ELF-1 (cell line): ENCODE measurements at regions not wholly inside any gene's neighbourhood (a gene's known extent, or its start where the extent isn't known, plus 50 kb on each side); places are given as distances from the start of the nearest gene placed in this dataset.

Experiments
- DNase-seq: peaks from one replicate; pipeline ENCODE4 v3.0.0-alpha.2; 2016; ENCODE audit warnings: low read depth, low spot score

DNA sequence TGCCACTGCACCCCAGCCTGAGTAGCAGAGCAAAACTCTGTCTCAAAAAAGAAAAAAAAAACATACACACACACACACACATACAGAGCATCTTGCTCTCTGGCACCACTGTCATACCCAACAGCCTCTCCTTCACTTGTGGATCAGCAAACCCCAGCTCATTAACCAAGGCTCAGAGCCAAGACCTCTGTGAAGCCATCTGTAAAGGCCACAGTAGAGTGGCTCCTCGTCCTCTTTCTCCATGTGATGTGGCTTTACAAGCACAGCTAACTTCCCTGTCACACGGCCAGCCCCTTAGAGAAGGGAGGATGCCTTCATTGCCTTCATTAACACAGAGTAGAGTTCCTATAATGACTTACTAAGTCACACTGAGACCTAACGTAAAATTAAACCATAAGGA lies 62.7 kb upstream of the LSM14A start:
- no peak for DNase-seq

DNA sequence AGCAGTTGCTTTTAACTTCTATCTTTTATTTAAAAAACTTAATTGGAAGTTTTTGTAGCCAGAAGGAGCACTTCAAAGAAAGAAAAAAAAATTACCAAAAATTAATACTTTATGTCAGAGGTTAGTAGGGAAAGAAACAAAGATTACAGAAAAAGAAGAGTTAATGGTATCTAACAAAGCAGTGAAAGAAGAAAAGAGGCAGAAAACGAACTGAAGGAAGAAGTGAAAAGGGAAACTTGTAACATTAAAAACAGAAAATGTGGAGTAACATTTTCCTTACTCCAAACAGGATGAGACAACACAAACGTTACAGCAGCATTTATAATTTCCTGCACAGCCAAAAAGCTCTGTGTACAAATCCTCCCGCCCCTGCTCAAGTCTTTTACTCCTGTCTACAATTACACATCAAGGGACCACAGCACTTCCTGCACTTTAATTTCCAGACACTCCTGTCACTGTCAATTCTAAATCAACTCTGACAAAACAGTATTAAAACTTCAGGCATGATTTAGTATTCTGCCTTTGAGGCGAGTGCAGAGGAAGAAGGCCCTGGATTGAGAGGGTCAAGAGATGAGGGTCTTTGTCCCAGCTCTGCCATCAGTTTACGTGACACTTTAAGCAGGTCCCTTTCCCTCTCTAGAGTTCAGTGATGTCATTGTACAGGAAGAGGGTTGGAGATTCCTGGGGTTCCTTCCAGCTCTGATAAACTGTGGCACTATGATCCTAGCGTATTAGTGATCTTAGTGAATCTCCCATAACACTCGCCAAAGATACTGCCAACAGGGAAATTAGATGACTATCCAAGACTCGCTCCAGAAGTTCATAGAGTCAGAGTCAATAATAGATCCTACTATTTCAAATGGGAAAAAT lies 53.2 kb upstream of the LSM14A start:
- no peak for DNase-seq

DNA sequence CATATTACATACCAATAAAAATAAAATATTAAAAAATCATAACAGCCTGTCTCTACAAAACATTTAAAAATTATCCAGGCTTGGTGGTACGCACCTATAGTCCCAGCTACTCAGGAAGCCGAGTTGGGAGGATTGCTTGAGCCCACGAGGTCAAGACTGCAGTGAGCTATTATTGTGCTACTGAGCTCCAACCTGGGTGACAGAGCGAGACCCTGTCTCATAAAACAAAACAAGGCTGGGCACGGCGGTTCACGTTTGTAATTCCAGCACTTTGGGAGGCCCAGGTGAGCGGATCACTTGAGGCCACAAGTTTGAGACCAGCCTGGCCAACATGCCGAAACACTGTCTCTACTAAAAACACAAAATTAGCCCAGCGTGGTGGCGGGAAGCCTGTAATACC lies 52.2 kb upstream of the LSM14A start:
- DNase-seq: no peak

DNA sequence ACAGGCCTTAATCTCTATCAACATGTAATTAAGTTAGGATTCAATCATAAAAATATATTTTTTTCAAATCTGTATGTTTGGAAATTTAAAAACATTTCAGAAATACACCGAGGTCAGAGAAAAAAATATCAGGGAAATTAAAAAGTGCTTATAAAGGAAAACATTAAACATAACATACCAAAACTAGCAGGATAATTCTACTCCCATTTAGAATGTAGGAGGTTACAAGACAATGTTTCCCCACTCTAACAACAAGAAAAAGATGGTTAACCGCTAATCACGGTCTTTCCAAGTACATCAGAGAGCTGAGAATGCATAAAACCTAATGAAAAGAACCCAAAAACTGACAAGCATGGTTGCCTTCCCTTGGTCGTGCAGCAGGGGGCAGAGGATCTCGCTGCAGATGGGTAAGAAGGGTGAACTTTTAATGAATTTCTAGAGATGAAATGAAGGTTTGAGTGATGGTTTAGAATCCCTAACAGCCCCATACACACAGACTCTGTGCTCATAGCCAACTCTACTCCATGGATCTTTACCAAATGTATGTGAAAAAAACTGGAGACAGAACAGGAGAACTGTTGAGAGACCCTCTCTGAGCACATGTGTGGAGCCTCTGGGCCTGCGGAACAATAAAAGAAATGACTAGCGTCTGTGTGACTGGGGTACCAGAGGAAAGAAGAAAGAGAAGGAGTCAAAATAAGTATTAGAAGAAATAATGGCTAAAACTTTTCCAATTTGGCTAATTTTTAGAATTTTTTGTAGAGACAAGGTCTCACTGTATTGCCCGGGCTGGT lies 51.3 kb upstream of the LSM14A start:
- DNase-seq: peak; percentile 49
